GM19324 (cell line): ENCODE measurements at regions not wholly inside any gene's neighbourhood (a gene's known extent, or its start where the extent isn't known, plus 50 kb on each side); places are given as distances from the start of the nearest gene placed in this dataset.
"Not testable (repeated sequence)": the region's sequence is repeated elsewhere in the genome, so short reads cannot be mapped to it uniquely, and the experiment has no call there.

ENCODE experiments used
- ATAC-seq: cut with Tn5 transposase; IDR thresholded peaks from one replicate; pipeline ENCODE4 v1.9.1; 2021; ENCODE audit warnings: mild to moderate bottlenecking, moderate library complexity; ENCODE audit not compliant: unreplicated experiment, low FRiP score

- ATAC-seq = not testable (repeated sequence)
These were observed 4462.4 kb upstream of the TPTE start for GRCh38 chr21:6058997-6059396.

- not testable (repeated sequence) for ATAC-seq
These were observed 4461.2 kb upstream of the TPTE start for GRCh38 chr21:6060054-6060681.

GRCh38 chr21:6066320-6066985, 4454.9 kb upstream of the TPTE start:
- ATAC-seq = not testable (repeated sequence)

DNA sequence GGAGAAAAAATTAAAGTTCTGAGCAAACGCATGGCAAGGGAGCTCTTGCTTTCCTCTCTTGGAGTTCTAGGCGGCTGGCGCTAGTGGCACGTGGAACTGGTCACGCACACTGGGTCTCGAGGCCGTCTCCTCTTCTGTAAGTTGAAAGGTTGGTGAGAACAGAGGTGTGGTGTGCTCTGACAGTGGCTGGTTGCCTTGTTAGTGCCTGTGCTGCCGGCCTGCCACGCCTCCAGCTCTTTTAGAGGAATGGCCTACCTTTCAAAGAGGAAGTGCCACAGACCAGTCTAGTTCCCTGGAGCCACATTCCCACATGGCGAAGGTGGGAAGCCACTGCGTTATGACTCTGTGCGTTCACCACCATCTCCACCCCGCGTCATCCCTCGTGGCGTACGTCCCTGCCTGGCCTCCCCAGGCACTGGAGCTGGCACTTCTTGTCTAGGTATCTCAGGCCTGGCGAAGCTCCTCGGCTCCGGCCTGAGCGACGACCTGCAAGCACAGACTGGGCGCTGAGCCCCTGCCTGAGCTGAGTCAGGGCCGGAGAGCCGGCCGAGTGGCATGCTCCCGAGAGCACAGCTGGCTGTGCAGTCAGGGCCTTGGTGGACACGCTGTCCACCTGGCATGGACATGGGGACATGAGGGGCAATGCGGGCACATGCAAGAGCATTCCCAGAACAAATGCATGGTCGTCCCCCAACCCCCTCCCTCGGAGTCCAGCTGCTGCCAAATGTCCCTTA, 4453.1 kb upstream of the TPTE start:
- not testable (repeated sequence) for ATAC-seq

GRCh38 chr21:6070213-6070612, 4451.2 kb upstream of the TPTE start:
- ATAC-seq = not testable (repeated sequence)

GRCh38 chr21:6072691-6073090, 4448.7 kb upstream of the TPTE start:
- not testable (repeated sequence) for ATAC-seq

GRCh38 chr21:6073993-6074705, 4447.2 kb upstream of the TPTE start:
- not testable (repeated sequence) for ATAC-seq

GRCh38 chr21:6074935-6075334, 4446.4 kb upstream of the TPTE start:
- ATAC-seq = not testable (repeated sequence)

DNA sequence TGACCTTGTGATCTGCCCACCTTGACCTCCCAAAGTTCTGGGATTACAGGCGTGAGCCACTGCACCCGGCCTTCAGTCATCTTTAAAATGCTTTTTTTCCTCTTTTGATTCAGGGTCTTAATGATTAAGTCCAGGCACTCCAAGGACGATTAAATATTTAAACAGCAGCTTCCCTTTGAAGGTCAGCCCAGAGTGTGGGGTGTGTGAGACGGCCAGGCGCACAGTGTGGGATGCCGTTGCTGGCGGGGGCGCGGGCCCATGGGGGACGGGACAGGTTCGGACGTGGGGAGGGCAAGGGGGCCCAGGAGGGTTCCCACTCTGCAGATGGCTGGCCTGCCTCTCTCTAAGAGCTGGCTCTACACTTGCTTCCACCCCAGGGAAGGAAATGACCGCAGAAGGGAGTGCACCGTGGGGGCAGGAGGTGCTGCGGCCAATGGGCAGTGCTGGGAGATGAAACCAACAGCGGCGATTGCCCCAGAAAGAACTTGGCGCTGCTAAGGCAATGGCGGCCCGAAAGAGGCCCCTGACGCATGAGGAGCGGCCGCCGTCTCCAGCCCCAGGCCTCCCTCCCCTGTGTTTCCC, 4445.7 kb upstream of the TPTE start:
- ATAC-seq = not testable (repeated sequence)

GRCh38 chr21:6077358-6077757, 4444.0 kb upstream of the TPTE start:
- not testable (repeated sequence) for ATAC-seq

- ATAC-seq = not testable (repeated sequence)
These were observed 4442.5 kb upstream of the TPTE start for GRCh38 chr21:6078902-6079301.

DNA sequence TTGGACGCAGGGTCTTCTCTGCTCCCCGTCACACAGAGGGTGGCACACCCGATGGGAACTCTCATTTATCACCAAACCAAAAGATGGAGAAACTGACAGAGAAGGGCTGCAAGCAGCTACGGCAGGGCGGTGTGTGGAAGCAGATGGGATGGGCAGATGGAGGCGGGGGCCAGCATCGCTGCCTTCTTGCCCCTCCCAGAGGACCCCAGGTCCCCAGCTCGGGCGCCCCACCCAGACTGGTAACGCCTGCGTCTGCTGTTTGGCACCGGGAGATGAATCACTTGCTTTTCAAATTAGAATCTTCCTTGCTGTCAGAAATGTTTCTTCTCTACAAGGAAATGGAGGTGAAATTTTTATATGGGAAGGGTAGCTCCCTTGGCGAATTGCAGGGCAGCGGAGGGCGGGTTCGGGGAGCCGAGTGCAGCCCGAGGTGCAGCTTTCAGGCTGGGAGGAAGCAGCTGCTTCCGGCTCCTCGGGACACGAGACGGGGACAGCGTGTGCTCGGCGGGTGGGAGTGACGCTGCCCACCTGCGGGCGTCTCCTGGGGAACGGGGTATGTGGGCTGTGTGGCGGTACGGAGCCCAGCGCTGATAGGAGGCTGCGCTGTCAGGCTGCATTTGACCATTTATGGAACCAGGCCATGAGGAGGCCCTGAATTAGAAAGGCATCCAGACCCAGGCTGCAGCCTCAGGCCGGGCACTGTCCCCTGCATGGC, 4440.3 kb upstream of the TPTE start:
- not testable (repeated sequence) for ATAC-seq

DNA sequence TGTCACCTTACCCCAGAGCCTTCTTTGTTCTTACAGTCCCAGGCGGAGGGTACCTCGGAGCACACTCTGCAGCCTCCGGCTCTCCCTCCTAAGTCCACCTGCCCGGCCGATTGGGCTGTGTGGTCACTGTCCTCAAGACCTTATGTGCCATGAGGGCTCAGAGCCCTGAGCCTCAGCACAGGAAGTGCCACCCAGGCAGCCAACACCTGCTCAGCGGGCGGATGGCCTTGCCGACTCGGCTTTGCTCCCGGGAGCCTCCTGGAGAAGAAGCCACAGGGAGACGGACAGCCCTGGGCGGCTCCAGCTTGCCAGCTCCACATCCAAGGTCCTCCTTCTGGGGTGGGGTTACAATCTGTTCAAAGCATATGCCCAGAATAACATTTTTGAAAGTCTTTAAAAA, 4439.2 kb upstream of the TPTE start:
- not testable (repeated sequence) for ATAC-seq

- not testable (repeated sequence) for ATAC-seq
These were observed 4437.7 kb upstream of the TPTE start for GRCh38 chr21:6083574-6084120.

- not testable (repeated sequence) for ATAC-seq
These were observed 4435.3 kb upstream of the TPTE start for GRCh38 chr21:6086038-6086437.

DNA sequence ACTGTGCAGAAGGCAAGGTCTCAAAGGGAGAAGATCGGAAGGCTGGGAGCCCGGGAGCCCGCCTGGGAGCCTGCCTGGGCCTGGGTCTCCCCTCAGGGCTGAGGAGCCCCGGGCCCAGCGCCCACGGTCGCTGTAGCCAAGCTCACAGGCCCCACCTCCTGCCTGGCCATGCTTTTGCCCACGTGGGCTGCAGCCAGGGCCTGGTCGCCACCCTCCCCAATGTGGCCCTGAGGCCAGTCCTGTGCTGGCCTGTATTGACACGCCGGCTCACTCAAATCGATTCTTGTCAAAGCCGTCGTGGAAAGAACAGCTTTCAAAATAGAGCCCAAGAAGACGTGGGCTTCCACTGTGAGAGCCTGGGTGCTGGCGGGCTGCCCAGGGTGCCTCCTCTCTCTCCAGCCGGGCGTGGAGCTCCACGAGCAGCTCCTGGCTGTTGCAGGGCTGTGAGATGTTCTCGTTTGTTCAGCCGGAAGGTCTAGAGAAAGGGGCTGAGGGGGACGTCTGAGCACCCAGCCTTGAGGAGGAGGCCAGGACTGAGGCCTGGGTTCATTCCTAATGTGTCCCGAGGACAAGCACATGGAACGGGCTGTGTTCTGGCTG, 4433.7 kb upstream of the TPTE start:
- ATAC-seq = not testable (repeated sequence)

- ATAC-seq = not testable (repeated sequence)
These were observed 4431.0 kb upstream of the TPTE start for GRCh38 chr21:6090286-6090908.

- not testable (repeated sequence) for ATAC-seq
These were observed 4429.9 kb upstream of the TPTE start for GRCh38 chr21:6091335-6092027.
